ENCODE measurements at regions not wholly inside any gene's neighbourhood (a gene's known extent, or its start where the extent isn't known, plus 50 kb on each side); places are given as distances from the start of the nearest gene placed in this dataset.

DNA sequence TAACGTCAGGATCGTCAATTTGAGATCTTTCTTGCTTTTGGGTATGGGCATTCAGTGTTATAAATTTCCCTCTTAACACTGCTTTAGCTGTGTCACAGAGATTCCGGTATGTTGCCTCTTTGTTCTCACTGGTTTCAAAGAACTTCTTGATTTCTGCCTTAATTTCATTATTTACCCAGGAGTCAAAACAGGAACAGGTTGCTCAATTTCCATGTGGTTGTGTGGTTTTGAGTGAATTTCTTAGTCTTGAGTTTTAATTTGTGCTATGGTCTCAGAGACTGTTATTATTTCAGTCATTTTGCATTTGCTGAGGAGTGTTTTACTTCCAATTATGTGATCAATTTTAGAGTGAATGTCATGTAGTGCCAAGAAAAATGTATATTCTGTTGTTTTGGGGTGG is 153.1 kb downstream of the PCDH17 start:
- no peak for DNase-seq (ENCODE audit: low read depth, low spot score)

DNA sequence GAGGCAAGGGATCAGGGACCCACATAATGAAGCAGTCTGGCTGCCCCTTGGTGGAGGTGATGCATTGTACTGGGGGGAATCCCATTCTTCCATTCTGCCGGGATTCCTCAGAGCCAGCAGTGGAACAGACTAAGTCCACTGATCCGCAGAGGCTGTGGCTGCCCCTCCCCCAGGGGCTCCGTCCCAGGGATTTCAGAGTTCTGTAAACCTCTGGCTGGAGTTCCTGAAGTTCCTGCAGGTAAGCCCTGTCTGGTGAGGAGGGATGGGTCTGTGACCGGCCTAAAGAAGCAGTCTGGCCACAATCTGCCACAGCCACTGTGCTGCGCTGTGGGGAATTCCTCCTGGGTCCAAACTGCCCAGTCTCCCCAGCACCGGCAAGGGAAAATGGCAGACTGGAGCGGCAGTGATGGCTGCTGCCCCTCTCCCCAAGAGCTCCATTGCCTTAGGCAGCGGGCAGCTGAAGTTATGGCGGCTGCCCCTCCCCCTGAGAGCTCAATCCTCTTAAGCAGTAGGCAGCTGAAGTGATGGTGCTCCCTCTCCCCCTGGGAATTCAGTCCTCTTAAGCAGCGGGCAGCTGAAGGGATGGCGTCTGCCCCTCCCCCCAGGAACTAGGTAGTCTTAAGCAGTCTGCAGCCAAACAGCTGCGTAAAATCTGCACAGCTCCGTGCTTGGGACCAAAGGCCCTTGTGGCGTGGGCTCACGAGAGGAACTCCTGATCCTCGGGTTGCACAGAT is 155.7 kb downstream of the PCDH17 start:
- DNase-seq (ENCODE audit: low read depth, low spot score): no peak

DNA sequence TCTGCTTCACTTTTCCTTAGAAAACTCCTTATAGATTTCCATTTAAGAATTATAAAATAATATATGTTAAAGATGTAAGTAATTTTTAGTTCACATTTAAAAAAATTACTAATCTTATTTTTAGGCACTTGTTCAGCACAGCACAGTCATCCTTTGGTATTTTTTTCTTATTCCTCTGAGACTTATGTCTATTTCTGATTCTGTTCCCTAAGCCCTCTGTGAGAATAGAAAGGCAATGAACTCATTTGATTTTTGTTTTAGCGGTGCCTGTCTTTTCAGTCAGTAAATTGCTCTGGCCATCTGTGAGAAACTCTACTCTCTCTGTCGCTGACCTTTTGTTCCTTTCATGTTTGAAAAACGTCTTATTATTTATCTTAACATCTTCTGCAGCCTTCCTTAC is 168.1 kb downstream of the PCDH17 start:
- DNase-seq (ENCODE audit: low read depth, low spot score): no peak

DNA sequence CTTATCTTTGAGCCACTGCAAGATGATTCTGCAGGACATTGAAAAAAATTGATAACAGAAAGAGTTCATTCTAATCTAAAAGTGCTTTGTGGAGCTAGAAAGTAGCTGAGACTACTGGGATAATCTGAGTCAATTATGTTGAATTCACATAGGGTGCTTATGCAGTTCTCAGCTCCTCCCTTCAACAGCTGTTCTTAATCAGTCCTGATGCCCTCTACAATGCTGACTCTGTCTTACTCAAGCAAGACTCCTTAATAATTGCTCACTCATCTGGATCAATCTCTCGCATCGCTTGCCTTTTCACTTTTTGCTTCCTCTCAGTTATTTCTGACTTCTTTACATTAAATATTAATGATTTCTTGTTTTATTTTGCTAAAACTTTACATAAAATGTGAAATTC is 182.1 kb downstream of the PCDH17 start:
- no peak for DNase-seq (ENCODE audit: low read depth, low spot score)

DNA sequence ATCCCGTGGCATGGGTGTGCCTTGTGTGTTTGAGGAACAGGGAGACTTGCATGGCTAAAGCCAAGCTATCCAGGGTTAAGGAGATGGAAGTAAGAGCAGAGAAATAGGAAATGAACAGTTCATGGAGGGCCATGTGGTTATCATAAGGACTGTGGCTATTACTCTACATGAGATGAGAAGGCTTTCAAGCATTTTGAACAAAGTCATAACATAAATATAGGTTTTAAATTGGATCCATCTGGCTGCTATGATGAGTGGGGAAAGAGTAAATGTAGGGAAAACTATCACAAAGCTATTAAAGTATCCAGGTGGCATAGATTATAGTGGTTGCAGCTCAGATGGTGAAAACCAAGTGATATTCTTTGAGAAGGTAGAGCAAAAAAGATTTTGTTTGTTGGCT is 184.1 kb downstream of the PCDH17 start:
- no peak for DNase-seq (ENCODE audit: low read depth, low spot score)

DNA sequence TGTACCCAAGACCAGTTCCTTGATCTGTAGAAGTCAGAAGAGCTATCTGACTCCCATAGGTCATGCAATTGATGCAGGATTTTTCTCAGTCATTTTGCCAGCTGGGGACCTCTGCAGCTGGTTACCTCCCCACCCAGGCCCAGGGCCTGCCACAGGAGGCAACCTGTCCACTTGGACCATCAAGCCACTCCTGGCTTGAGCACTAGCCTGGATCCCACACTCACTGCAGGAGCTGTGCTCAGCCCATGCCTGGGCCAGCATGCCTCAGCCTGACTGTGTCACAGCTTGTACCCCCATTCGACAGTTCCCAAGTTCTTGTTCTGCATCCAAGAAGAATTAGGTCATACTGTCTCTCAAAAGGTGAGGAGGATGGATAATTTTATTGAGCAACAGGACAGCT is 189.4 kb downstream of the PCDH17 start:
- no peak for DNase-seq (ENCODE audit: low read depth, low spot score)

DNA sequence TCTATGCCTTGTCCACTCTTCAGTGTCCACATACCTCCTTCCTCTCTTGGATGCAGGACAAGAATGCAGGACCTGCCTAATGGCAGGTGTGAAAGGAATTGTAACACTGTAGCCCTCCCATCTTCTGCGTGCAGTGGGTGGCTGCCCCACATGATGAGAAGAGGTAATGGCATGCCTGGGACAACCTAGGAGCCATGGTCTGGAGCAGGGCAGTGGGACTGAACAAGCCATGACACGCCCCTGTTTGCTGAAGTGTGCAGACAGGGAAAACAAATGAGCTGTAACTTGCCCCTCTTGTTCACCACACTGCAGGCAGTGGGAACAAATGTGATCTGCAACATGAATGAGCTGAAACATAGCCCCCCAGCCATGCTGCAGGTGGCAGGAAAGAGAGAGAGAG is 192.2 kb downstream of the PCDH17 start:
- no peak for DNase-seq (ENCODE audit: low read depth, low spot score)

DNA sequence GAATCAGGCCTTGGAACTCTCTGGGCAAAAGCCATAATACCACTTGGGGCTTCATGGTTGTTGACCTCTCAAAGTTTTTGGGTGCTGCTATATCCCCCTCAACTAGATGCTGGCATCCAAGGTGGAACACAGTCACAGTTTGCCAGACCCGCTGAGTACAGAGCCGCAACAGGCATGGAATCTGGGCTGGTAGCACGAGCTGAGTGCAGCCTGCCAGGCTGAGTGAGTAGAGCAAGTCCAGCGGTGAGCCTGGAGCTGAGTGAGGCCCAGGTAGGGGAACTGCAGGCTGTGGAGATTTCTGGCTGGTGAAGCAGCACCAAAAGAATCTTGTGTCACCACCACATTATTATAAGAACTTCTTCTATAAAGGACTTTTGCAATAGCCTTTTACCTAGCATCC is 192.6 kb downstream of the PCDH17 start:
- no peak for DNase-seq (ENCODE audit: low read depth, low spot score)

DNA sequence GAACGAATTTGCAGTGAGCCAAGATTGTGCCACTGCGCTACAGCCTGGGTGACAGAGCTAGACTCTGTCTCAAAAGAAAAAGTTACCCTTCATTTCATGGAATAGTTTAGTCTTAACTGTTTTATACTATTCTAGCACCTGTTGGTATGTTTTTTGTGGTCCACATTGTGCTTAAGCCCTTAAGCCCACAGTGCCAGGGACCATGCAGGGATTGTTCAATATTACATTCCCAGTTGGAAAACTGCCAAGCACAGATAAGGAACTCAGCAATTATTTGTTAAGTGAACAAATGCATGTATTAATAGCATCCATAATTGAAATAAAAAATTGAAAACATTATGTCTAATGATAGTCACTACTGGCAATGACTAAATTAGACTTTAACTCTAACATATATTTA is 193.5 kb downstream of the PCDH17 start:
- no peak for DNase-seq (ENCODE audit: low read depth, low spot score)

GRCh38 chr13:57829496-57829895 is 198.0 kb downstream of the PCDH17 start:
- no peak for DNase-seq (ENCODE audit: low read depth, low spot score)

DNA sequence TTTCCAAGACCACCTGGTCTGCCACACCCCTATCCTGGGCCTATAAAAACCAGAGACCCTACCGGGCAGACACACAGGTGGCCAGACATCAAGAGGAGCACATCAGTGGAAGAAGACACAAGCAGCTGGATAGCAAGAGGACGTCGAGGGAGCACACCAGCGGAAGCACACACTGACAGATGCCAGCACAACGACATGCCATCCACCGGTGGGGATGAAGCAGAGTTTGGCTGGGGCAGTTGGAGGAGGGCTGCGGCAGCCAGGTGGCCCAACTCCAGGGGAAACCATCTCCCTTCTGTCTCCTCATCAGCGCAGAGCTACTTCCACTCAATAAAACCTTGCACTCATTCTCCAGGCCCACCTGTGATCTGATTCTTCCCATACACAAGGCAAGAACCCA is 200.6 kb downstream of the PCDH17 start:
- DNase-seq (ENCODE audit: low read depth, low spot score): no peak

- no peak for DNase-seq (ENCODE audit: low read depth, low spot score)
Measured at GRCh38 chr13:57837801-57838200, 206.3 kb downstream of the PCDH17 start.

- no peak for DNase-seq (ENCODE audit: low read depth, low spot score)
Measured at GRCh38 chr13:57843521-57843920, 212.0 kb downstream of the PCDH17 start.

DNA sequence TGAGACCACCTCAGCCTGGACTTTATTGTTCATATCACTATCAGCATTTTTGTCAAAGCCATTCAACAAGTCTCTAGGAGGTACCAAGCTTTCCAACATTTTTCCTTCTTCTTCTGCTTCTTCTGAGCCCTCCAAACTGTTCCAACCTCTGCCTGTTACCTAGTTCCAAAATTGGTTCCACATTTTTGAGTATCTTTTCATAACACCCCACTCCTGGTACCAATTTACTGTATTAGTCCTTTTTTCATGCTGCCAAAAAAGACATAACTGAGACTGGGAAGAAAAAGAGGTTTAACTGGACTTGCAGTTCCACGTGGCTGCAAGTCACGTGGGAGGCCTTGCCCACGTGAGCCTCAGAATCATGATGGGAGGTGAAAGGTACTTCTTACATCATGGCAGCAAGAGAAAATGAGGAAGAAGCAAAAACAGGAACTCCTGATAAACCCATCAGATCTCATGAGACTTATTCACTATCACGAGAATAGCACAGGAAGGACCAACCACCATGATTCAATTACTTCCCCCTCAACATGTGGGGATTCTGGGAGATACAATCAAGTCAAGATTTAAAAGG is 215.1 kb downstream of the PCDH17 start:
- no peak for DNase-seq (ENCODE audit: low read depth, low spot score)

DNA sequence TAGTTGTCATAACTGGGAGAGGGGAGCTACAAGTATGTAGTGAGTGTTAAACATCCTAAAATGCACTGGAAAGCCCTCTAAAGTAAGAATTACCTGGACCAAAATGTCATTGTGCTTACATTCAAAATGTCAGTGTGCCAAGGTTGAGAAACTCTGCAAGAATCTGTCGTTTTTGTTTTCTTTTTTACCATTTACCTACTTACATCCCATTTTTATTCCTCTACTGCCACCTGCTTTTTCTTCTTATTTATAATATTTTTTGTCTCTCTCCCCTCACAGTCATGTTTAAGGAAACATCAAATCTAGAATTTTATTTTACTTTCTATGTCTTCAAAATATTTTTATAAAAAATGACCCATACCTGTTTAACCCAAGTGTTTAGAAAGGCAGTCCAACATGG is 226.4 kb downstream of the PCDH17 start:
- DNase-seq (ENCODE audit: low read depth, low spot score): no peak

- no peak for DNase-seq (ENCODE audit: low read depth, low spot score)
Measured at GRCh38 chr13:57858376-57858775, 226.8 kb downstream of the PCDH17 start.

GRCh38 chr13:57862879-57863278 is 231.3 kb downstream of the PCDH17 start:
- DNase-seq (ENCODE audit: low read depth, low spot score): no peak

DNA sequence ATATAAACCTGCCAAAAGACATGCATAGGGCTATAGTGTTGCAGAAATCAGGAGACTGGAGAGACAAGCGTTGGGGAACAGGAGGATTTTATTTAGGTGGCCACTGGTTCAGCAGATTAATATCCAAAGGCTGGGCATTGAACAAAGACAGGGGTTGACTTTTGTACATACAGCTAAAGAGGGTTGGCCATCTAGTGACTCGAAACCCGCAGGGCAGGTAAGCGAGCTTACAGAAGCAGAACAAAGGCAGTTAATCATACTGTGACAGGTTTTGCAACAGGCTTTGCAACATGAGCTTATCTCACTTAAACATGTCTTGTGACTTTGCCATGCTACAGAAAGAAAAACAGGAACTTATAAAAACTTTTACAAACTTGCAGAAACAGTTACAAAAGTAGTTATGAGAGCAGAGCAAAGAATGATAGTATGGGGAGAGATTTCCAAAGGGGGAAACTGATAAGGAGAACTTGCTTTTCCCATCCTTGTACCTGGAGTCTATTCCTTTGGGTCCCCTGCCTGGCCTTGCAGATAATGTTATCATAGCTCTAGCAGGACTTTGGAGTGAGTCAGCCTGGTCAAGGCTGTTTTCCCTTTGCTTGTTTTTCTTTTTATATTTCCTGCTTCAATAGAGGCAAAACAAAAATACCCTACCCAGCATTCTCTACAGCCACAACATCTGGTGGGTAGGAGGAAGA is 234.2 kb downstream of the PCDH17 start:
- DNase-seq (ENCODE audit: low read depth, low spot score): no peak

GRCh38 chr13:57874530-57874929 is 243.0 kb downstream of the PCDH17 start:
- no peak for DNase-seq (ENCODE audit: low read depth, low spot score)

DNA sequence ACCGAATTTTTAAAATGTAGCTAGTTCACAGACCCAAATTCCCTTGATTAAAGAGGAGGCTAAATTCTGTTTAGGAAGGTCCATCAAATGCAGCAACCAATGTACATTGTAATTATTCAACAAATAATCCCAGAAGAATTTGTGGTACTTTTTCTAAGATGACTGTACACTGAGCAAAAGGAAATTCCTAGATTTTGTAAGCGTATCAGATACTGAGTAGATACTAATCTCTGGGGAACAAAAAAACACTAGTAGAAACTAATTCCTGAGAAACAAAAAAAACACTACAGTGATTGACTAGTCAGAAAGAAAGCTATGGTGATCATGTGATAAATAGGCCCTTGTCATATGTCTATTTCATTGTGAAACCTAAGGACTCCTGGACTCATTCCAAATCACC is 246.1 kb downstream of the PCDH17 start:
- no peak for DNase-seq (ENCODE audit: low read depth, low spot score)

DNA sequence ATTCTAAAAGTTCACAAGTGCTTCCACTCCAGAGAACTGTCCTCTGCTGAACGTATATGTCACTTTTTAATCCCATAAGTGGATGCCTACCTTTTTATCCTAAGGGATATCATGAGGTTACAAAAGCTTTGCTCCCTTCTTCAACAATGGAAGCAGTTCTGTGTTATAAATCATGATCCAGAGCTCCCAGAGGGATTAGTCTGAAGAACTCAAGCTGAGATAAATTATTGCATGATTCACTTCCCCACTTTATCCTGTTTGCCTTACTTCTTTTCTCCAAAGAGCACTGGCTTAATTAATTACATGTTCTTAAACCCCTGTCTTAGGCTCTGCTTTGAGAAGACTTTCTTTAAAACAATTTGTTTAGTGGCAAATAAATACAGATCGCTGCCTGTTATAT is 246.7 kb downstream of the PCDH17 start:
- DNase-seq (ENCODE audit: low read depth, low spot score): no peak

- no peak for DNase-seq (ENCODE audit: low read depth, low spot score)
Measured at GRCh38 chr13:57897225-57897624, 265.7 kb downstream of the PCDH17 start.

GRCh38 chr13:57899096-57899495 is 267.6 kb downstream of the PCDH17 start:
- DNase-seq (ENCODE audit: low read depth, low spot score): no peak
